Neural cell (in vitro differentiated cells): ENCODE measurements at regions not wholly inside any gene's neighbourhood (a gene's known extent, or its start where the extent isn't known, plus 50 kb on each side); places are given as distances from the start of the nearest gene placed in this dataset.

Source experiments
- H2AFZ ChIP-seq: fragments of 200-600, 300-800 bp; sonication (generic), shearing (Covaris generic); 2 replicates; pipeline ENCODE4 v1.6.0; 2014; ENCODE audit warnings: low read depth, mild to moderate bottlenecking, antibody characterized with exemption, low read length, moderate library complexity
- H3F3A ChIP-seq: fragments of 200-600 bp; shearing (Covaris generic); 2 replicates; pipeline ENCODE4 v1.6.1; 2016; ENCODE audit warnings: mild to moderate bottlenecking, moderate library complexity, mixed read lengths, antibody characterized with exemption, low read length; ENCODE audit not compliant: insufficient read depth, poor library complexity, severe bottlenecking
- H3K27ac ChIP-seq: fragments of 200-600, 300-800 bp; sonication (generic), shearing (Covaris generic); 2 replicates; pipeline ENCODE4 v1.5.1; 2014; ENCODE audit warnings: mild to moderate bottlenecking, low read length, moderate library complexity
- H3K27me3 ChIP-seq: fragments of 300-800, 200-600 bp; sonication (generic), shearing (Covaris generic); 2 replicates; pipeline ENCODE4 v1.6.0; 2014; ENCODE audit warnings: mild to moderate bottlenecking, low read depth, low read length, moderate library complexity; ENCODE audit not compliant: insufficient read depth
- H3K36me3 ChIP-seq: fragments of 300-800, 200-600 bp; sonication (generic), shearing (Covaris generic); 2 replicates; pipeline ENCODE4 v1.5.1; 2014; ENCODE audit warnings: mild to moderate bottlenecking, antibody characterized with exemption, low read length, moderate library complexity; ENCODE audit not compliant: insufficient read depth
- H3K4me2 ChIP-seq: fragments of 300-800, 200-600 bp; sonication (generic), shearing (Covaris generic); 2 replicates; pipeline ENCODE4 v1.6.0; 2014; ENCODE audit warnings: mild to moderate bottlenecking, low read length
- H3K4me3 ChIP-seq: fragments of 300-800, 200-600 bp; sonication (generic), shearing (Covaris generic); 2 replicates; pipeline ENCODE4 v1.5.1; 2014; ENCODE audit warnings: mild to moderate bottlenecking, low read length, moderate library complexity
- H3K79me2 ChIP-seq: fragments of 200-600 bp; shearing (Covaris generic); replicated peaks from 2 replicates; pipeline ENCODE4 v1.6.0; 2014; ENCODE audit warnings: mild to moderate bottlenecking, low read length, moderate library complexity; ENCODE audit not compliant: insufficient read depth
- H3K9ac ChIP-seq: fragments of 300-800, 200-600 bp; sonication (generic), shearing (Covaris generic); 2 replicates; pipeline ENCODE4 v1.6.1; 2016; ENCODE audit warnings: mild to moderate bottlenecking, low read length, mixed read lengths
- H3K9me2 ChIP-seq: fragments of 200-600 bp; shearing (Covaris generic); 2 replicates; pipeline ENCODE4 v1.6.1; 2016; ENCODE audit warnings: mild to moderate bottlenecking, low read length, mixed read lengths; ENCODE audit not compliant: insufficient read depth
- H3K9me3 ChIP-seq: fragments of 200-600, 300-800 bp; sonication (generic), shearing (Covaris generic); 2 replicates; pipeline ENCODE4 v1.6.1; 2016; ENCODE audit warnings: mild to moderate bottlenecking, mixed run types, low read length, moderate library complexity, mixed read lengths
- H4K20me1 ChIP-seq: fragments of 200-600 bp; shearing (Covaris generic); 2 replicates; pipeline ENCODE4 v1.6.1; 2016; ENCODE audit warnings: mild to moderate bottlenecking, mixed run types; ENCODE audit not compliant: insufficient read depth
- CTCF ChIP-seq: fragments of 450-650 bp; IDR thresholded peaks from 2 replicates; pipeline ENCODE4 v1.5.1; 2014; ENCODE audit warnings: antibody characterized with exemption, mild to moderate bottlenecking, moderate library complexity; ENCODE audit not compliant: poor library complexity, severe bottlenecking
- EP300 ChIP-seq: fragments of 450-650 bp; conservative IDR thresholded peaks from 2 replicates; pipeline ENCODE4 v1.6.1; 2014; ENCODE audit warnings: antibody characterized with exemption, mild to moderate bottlenecking, moderate library complexity; ENCODE audit not compliant: poor library complexity, severe bottlenecking
- EZH2 ChIP-seq: fragments of 200-600, 300-800 bp; shearing (Covaris generic), sonication (generic); IDR thresholded peaks from 2 replicates; pipeline ENCODE4 v1.6.1; 2014; ENCODE audit warnings: antibody characterized with exemption, low read length, borderline replicate concordance, mild to moderate bottlenecking; ENCODE audit not compliant: insufficient read depth, poor library complexity, severe bottlenecking
- MXI1 ChIP-seq: fragments of 450-650 bp; conservative IDR thresholded peaks from 2 replicates; pipeline ENCODE4 v1.6.1; 2014; ENCODE audit warnings: antibody characterized with exemption, mild to moderate bottlenecking; ENCODE audit not compliant: poor library complexity, severe bottlenecking
- POLR2AphosphoS5 ChIP-seq: IDR thresholded peaks from 2 replicates; pipeline ENCODE4 v1.6.1; 2012
- RAD21 ChIP-seq: fragments of 450-650 bp; conservative IDR thresholded peaks from 2 replicates; pipeline ENCODE4 v1.6.1; 2014; ENCODE audit warnings: antibody characterized with exemption, mild to moderate bottlenecking, moderate library complexity
- REST ChIP-seq: IDR thresholded peaks from 2 replicates; pipeline ENCODE4 v1.6.1; 2012; ENCODE audit warnings: borderline replicate concordance
- SMC3 ChIP-seq: fragments of 450-650 bp; conservative IDR thresholded peaks from 2 replicates; pipeline ENCODE4 v1.6.1; 2014; ENCODE audit warnings: antibody characterized with exemption, mild to moderate bottlenecking, moderate library complexity; ENCODE audit not compliant: poor library complexity
- TAF1 ChIP-seq: IDR thresholded peaks from 2 replicates; pipeline ENCODE4 v1.6.1; 2012; ENCODE audit warnings: low read depth

GRCh38 chr6:68189217-68189815 lies 445.8 kb upstream of the ADGRB3 start:
- TF ChIP-seq TAF1 = no peak
- no peak for TF ChIP-seq EP300
- TF ChIP-seq MXI1 = no peak
- TF ChIP-seq SMC3 = no peak
- TF ChIP-seq EZH2 = no peak
- no peak for TF ChIP-seq CTCF
- TF ChIP-seq REST = no peak
- no peak for TF ChIP-seq POLR2AphosphoS5
- TF ChIP-seq RAD21 = no peak
- Histone ChIP-seq H4K20me1 (no peaks in the 10 kb centered on the region), H3K9ac (no peak overlapping the region), H2AFZ (no peak overlapping the region), H3K4me3 (no peak overlapping the region), H3F3A (no peaks in the 10 kb centered on the region), H3K4me2 (no peak overlapping the region), H3K27ac (no peak overlapping the region), H3K9me2 (no peaks in the 10 kb centered on the region), H3K79me2 (no peaks in the 10 kb centered on the region), H3K9me3 (no peaks in the 10 kb centered on the region), H3K36me3 (no peaks in the 10 kb centered on the region), H3K27me3 (no peaks in the 10 kb centered on the region)

GRCh38 chr6:68186870-68187269 lies 448.2 kb upstream of the ADGRB3 start:
- H3K27me3 ChIP-seq = no peaks in the 10 kb centered on the region
- H3K9ac ChIP-seq = no peak overlapping the region
- H3F3A ChIP-seq = no peaks in the 10 kb centered on the region
- no peaks in the 10 kb centered on the region for H4K20me1 ChIP-seq
- no peaks in the 10 kb centered on the region for H3K9me2 ChIP-seq
- no peaks in the 10 kb centered on the region for H3K9me3 ChIP-seq
- no peaks in the 10 kb centered on the region for H3K36me3 ChIP-seq
- no peak for TF ChIP-seq SMC3
- TF ChIP-seq REST = no peak
- TF ChIP-seq RAD21 = no peak
- TF ChIP-seq EZH2 = no peak
- no peak for TF ChIP-seq MXI1
- TF ChIP-seq EP300 = no peak
- no peak for TF ChIP-seq TAF1
- no peak for TF ChIP-seq CTCF
- TF ChIP-seq POLR2AphosphoS5 = no peak
- H3K4me3 ChIP-seq = no peak overlapping the region
- no peak overlapping the region for H3K4me2 ChIP-seq
- H3K79me2 ChIP-seq = no peaks in the 10 kb centered on the region
- H3K27ac ChIP-seq = no peak overlapping the region
- no peak overlapping the region for H2AFZ ChIP-seq
